Stomach (tissue), 4 donors: ENCODE measurements at regions not wholly inside any gene's neighbourhood (a gene's known extent, or its start where the extent isn't known, plus 50 kb on each side); places are given as distances from the start of the nearest gene placed in this dataset.
"Not testable (repeated sequence)": the region's sequence is repeated elsewhere in the genome, so short reads cannot be mapped to it uniquely, and the experiment has no call there.

Source experiments
- EP300 ChIP-seq: sonication (generic); formaldehyde crosslinking; IDR thresholded peaks from one replicate; pipeline ENCODE4 v1.6.1; 2017; ENCODE audit warnings: antibody characterized with exemption
- POLR2A ChIP-seq, 4 donors: fragments of 450-650 bp; IDR thresholded peaks; one replicate each; pipeline ENCODE4 v1.6.1; 2016; ENCODE audit warnings: antibody characterized with exemption in 4 of 4, control low read depth in 2 of 4, mild to moderate bottlenecking in 1 of 4, moderate library complexity in 1 of 4
- TF ChIP-seq, protein P1 (sequence below), 7 experiments: fragments of 450-650 bp in 4 of 7; fragments of 200-600 bp in 3 of 7; sonication (generic) in 3 of 7; IDR thresholded peaks; one replicate each; pipeline ENCODE4 v1.5.1; 2016 to 2019; ENCODE audit warnings: antibody characterized with exemption in 7 of 7, control low read depth in 2 of 7, mild to moderate bottlenecking in 1 of 7

GRCh38 chr3:158019897-158020296 lies 86.3 kb downstream of the SHOX2 start:
- TF ChIP-seq, protein P1, sequence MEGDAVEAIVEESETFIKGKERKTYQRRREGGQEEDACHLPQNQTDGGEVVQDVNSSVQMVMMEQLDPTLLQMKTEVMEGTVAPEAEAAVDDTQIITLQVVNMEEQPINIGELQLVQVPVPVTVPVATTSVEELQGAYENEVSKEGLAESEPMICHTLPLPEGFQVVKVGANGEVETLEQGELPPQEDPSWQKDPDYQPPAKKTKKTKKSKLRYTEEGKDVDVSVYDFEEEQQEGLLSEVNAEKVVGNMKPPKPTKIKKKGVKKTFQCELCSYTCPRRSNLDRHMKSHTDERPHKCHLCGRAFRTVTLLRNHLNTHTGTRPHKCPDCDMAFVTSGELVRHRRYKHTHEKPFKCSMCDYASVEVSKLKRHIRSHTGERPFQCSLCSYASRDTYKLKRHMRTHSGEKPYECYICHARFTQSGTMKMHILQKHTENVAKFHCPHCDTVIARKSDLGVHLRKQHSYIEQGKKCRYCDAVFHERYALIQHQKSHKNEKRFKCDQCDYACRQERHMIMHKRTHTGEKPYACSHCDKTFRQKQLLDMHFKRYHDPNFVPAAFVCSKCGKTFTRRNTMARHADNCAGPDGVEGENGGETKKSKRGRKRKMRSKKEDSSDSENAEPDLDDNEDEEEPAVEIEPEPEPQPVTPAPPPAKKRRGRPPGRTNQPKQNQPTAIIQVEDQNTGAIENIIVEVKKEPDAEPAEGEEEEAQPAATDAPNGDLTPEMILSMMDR (IDR thresholded peaks at IDR 0.05): not testable (repeated sequence)
- TF ChIP-seq EP300; POLR2A (IDR thresholded peaks at IDR 0.05): not testable (repeated sequence)
